Stimulated activated effector memory CD8-positive, alpha-beta T cell treated with anti-CD3 and anti-CD28 coated beads, Interleukin-12 subunit alpha, Interleukin-12 subunit beta, amount 100 ng/mL, for 72 hours (primary cell): ENCODE measurements at regions not wholly inside any gene's neighbourhood (a gene's known extent, or its start where the extent isn't known, plus 50 kb on each side); places are given as distances from the start of the nearest gene placed in this dataset.
"Not testable (repeated sequence)": the region's sequence is repeated elsewhere in the genome, so short reads cannot be mapped to it uniquely, and the experiment has no call there.

Source experiments
- ATAC-seq: fragments of 150-1000 bp; cut with Tn5 transposase; 2 replicates; pipeline ENCODE4 v1.10.0; 2021
- DNase-seq, 2 donors: peaks; one replicate each; pipeline ENCODE4 v3.0.0; 2021 to 2022; ENCODE audit warnings: low spot score in 2 of 2
- H3K27ac Mint-ChIP-seq: one replicate; pipeline ENCODE4 v1.8.0; 2022; ENCODE audit warnings: mild to moderate bottlenecking, mixed read lengths
- H3K36me3 Mint-ChIP-seq: one replicate; pipeline ENCODE4 v1.8.0; 2022; ENCODE audit warnings: mild to moderate bottlenecking, mixed read lengths
- H3K4me1 Mint-ChIP-seq: one replicate; pipeline ENCODE4 v1.8.0; 2022; ENCODE audit warnings: mixed read lengths
- H3K4me3 Mint-ChIP-seq: one replicate; pipeline ENCODE4 v1.8.0; 2022; ENCODE audit warnings: mild to moderate bottlenecking, mixed read lengths
- H3K9me3 Mint-ChIP-seq: one replicate; pipeline ENCODE4 v1.8.0; 2022; ENCODE audit warnings: mixed read lengths

GRCh38 chr7:41415471-41416207 is 287.3 kb downstream of the INHBA start:
- H3K27ac Mint-ChIP-seq = no peak overlapping the region
- ATAC-seq (no peak), DNase-seq (no peak)
- H3K4me3 Mint-ChIP-seq = no peak overlapping the region
- no peaks in the 10 kb centered on the region for H3K4me1 Mint-ChIP-seq
- H3K36me3 Mint-ChIP-seq = no peaks in the 10 kb centered on the region
- H3K9me3 Mint-ChIP-seq = peaks cover 7% of the 10 kb centered on the region

GRCh38 chr7:41415051-41415450 is 287.8 kb downstream of the INHBA start:
- Mint-ChIP-seq H3K4me1 (no peaks in the 10 kb centered on the region), H3K27ac (no peak overlapping the region), H3K36me3 (no peaks in the 10 kb centered on the region), H3K4me3 (no peak overlapping the region), H3K9me3 (peaks cover 7% of the 10 kb centered on the region)
- ATAC-seq (no peak), DNase-seq (no peak)

GRCh38 chr7:41404375-41405074 is 298.4 kb downstream of the INHBA start:
- no peak for ATAC-seq
- Mint-ChIP-seq H3K9me3 (peaks cover 9% of the 10 kb centered on the region), H3K27ac (no peak overlapping the region)

GRCh38 chr7:41403291-41403690 is 299.6 kb downstream of the INHBA start:
- no peaks in the 10 kb centered on the region for H3K4me1 Mint-ChIP-seq
- no peak overlapping the region for H3K27ac Mint-ChIP-seq
- H3K4me3 Mint-ChIP-seq = no peak overlapping the region
- peaks cover 11% of the 10 kb centered on the region for H3K9me3 Mint-ChIP-seq
- no peaks in the 10 kb centered on the region for H3K36me3 Mint-ChIP-seq
- no peak for ATAC-seq
- no peak for DNase-seq

More at GRCh38 chr7:41404375-41405074, 298.4 kb downstream of the INHBA start:
- Mint-ChIP-seq H3K4me3 (no peak overlapping the region), H3K36me3 (no peaks in the 10 kb centered on the region), H3K4me1 (no peaks in the 10 kb centered on the region)
- DNase-seq = no peak

- Mint-ChIP-seq H3K4me1 (no peaks in the 10 kb centered on the region), H3K27ac (no peak overlapping the region), H3K36me3 (no peaks in the 10 kb centered on the region), H3K4me3 (no peak overlapping the region), H3K9me3 (peaks cover 13% of the 10 kb centered on the region)
- DNase-seq = no peak
- ATAC-seq = no peak
These were observed 301.1 kb downstream of the INHBA start for GRCh38 chr7:41401833-41402232.

GRCh38 chr7:41399171-41399570 is 303.7 kb downstream of the INHBA start:
- no peaks in the 10 kb centered on the region for H3K4me1 Mint-ChIP-seq
- DNase-seq = no peak

GRCh38 chr7:41391818-41392217 is 311.1 kb downstream of the INHBA start:
- DNase-seq (no peak), ATAC-seq (no peak)
- no peak overlapping the region for H3K27ac Mint-ChIP-seq
- H3K4me1 Mint-ChIP-seq = no peaks in the 10 kb centered on the region
- H3K36me3 Mint-ChIP-seq = no peaks in the 10 kb centered on the region
- H3K9me3 Mint-ChIP-seq = peaks cover 15% of the 10 kb centered on the region
- no peak overlapping the region for H3K4me3 Mint-ChIP-seq

More at GRCh38 chr7:41399171-41399570, 303.7 kb downstream of the INHBA start:
- no peak overlapping the region for H3K27ac Mint-ChIP-seq
- no peak overlapping the region for H3K4me3 Mint-ChIP-seq
- ATAC-seq = no peak
- H3K36me3 Mint-ChIP-seq = no peaks in the 10 kb centered on the region
- peaks cover 16% of the 10 kb centered on the region for H3K9me3 Mint-ChIP-seq

- DNase-seq, H3K36me3 Mint-ChIP-seq, H3K4me1 Mint-ChIP-seq, H3K27ac Mint-ChIP-seq, ATAC-seq, H3K4me3 Mint-ChIP-seq: not testable (repeated sequence)
- peaks cover 14% of the 10 kb centered on the region for H3K9me3 Mint-ChIP-seq
These were observed 314.0 kb downstream of the INHBA start for GRCh38 chr7:41388933-41389332.

GRCh38 chr7:41385996-41386395 is 316.9 kb downstream of the INHBA start:
- Mint-ChIP-seq H3K4me3 (no peak overlapping the region), H3K36me3 (no peaks in the 10 kb centered on the region), H3K27ac (no peak overlapping the region), H3K4me1 (no peaks in the 10 kb centered on the region), H3K9me3 (peaks cover 17% of the 10 kb centered on the region)
- ATAC-seq (no peak), DNase-seq (no peak)

GRCh38 chr7:41384418-41384817 is 318.5 kb downstream of the INHBA start:
- no peaks in the 10 kb centered on the region for H3K4me1 Mint-ChIP-seq
- DNase-seq (no peak), ATAC-seq (no peak)
- no peak overlapping the region for H3K4me3 Mint-ChIP-seq
- H3K9me3 Mint-ChIP-seq = peaks cover 20% of the 10 kb centered on the region
- no peak overlapping the region for H3K27ac Mint-ChIP-seq
- H3K36me3 Mint-ChIP-seq = no peaks in the 10 kb centered on the region

GRCh38 chr7:41383596-41383995 is 319.3 kb downstream of the INHBA start:
- Mint-ChIP-seq H3K4me1 (no peaks in the 10 kb centered on the region), H3K9me3 (peaks cover 20% of the 10 kb centered on the region), H3K27ac (no peak overlapping the region), H3K36me3 (no peaks in the 10 kb centered on the region), H3K4me3 (no peak overlapping the region)
- no peak for DNase-seq
- no peak for ATAC-seq

- no peak for DNase-seq
- no peak overlapping the region for H3K27ac Mint-ChIP-seq
- ATAC-seq = no peak
- no peaks in the 10 kb centered on the region for H3K4me1 Mint-ChIP-seq
- no peak overlapping the region for H3K4me3 Mint-ChIP-seq
- peaks cover 15% of the 10 kb centered on the region for H3K9me3 Mint-ChIP-seq
- no peaks in the 10 kb centered on the region for H3K36me3 Mint-ChIP-seq
These were observed 324.7 kb downstream of the INHBA start for GRCh38 chr7:41378156-41378555.

GRCh38 chr7:41375582-41375981 is 327.3 kb downstream of the INHBA start:
- H3K36me3 Mint-ChIP-seq = no peaks in the 10 kb centered on the region
- no peaks in the 10 kb centered on the region for H3K4me1 Mint-ChIP-seq
- H3K4me3 Mint-ChIP-seq = no peak overlapping the region
- no peak for DNase-seq
- no peak for ATAC-seq
- no peak overlapping the region for H3K27ac Mint-ChIP-seq
- peaks cover 13% of the 10 kb centered on the region for H3K9me3 Mint-ChIP-seq

- Mint-ChIP-seq H3K27ac (no peak overlapping the region), H3K9me3 (peaks cover 16% of the 10 kb centered on the region), H3K36me3 (no peaks in the 10 kb centered on the region), H3K4me1 (no peaks in the 10 kb centered on the region), H3K4me3 (no peak overlapping the region)
- ATAC-seq = no peak
- no peak for DNase-seq
These were observed 328.6 kb downstream of the INHBA start for GRCh38 chr7:41374150-41374848.

GRCh38 chr7:41367967-41368882 is 334.7 kb downstream of the INHBA start:
- ATAC-seq (no peak), DNase-seq (no peak)
- H3K36me3 Mint-ChIP-seq = no peaks in the 10 kb centered on the region
- H3K4me3 Mint-ChIP-seq = no peak overlapping the region
- peaks cover 25% of the 10 kb centered on the region for H3K9me3 Mint-ChIP-seq
- H3K27ac Mint-ChIP-seq = no peak overlapping the region
- no peaks in the 10 kb centered on the region for H3K4me1 Mint-ChIP-seq
